Endothelial cell of umbilical vein (primary cell): ENCODE measurements at regions not wholly inside any gene's neighbourhood (a gene's known extent, or its start where the extent isn't known, plus 50 kb on each side); places are given as distances from the start of the nearest gene placed in this dataset.

ENCODE experiments used
- CTCF ChIP-seq, 2 donors: IDR thresholded peaks; 1 replicate in 1 of 2; 2 replicates in 1 of 2; pipeline ENCODE4 v1.5.1; 2011; ENCODE audit warnings: low read length in 2 of 2, mild to moderate bottlenecking in 2 of 2, moderate library complexity in 2 of 2, control low read depth in 1 of 2, inconsistent platforms in 1 of 2, low read depth in 1 of 2; ENCODE audit not compliant: insufficient read depth in 1 of 2; ENCODE audit errors: extremely low read depth in 1 of 2
- JUN ChIP-seq: IDR thresholded peaks from 2 replicates; pipeline ENCODE4 v1.6.1; 2011; ENCODE audit warnings: borderline replicate concordance, low read depth; ENCODE audit not compliant: insufficient read length, insufficient read depth
- MAX ChIP-seq: IDR thresholded peaks from 2 replicates; pipeline ENCODE4 v1.6.1; 2011; ENCODE audit not compliant: insufficient read depth, insufficient read length
- POLR2AphosphoS5 ChIP-seq: IDR thresholded peaks from 2 replicates; pipeline ENCODE4 v1.6.1; 2012; ENCODE audit warnings: low read depth, mild to moderate bottlenecking, control low read depth, low read length, moderate library complexity; ENCODE audit not compliant: insufficient read depth

- TF ChIP-seq CTCF (IDR thresholded peaks at IDR 0.05; ENCODE audit: extremely low read depth in 1 of 2, insufficient read depth in 1 of 2, low read depth in 1 of 2, low read length in 2 of 2): no peak
- no peak for TF ChIP-seq POLR2AphosphoS5
- TF ChIP-seq MAX: no peak
- no peak for TF ChIP-seq JUN
Observed at GRCh38 chr10:78777867-78778266, 290.9 kb upstream of the ZMIZ1 start.
